ENCODE measurements at regions not wholly inside any gene's neighbourhood (a gene's known extent, or its start where the extent isn't known, plus 50 kb on each side); places are given as distances from the start of the nearest gene placed in this dataset.

GRCh38 chr1:5658340-5659316 lies 333.6 kb downstream of the NPHP4 start:
- no peak for TF ChIP-seq FOXM1 (IDR thresholded peaks at IDR 0.05; ENCODE audit: borderline replicate concordance, low read depth)
- no peak for TF ChIP-seq TCF12 (IDR thresholded peaks at IDR 0.05; ENCODE audit: low read depth)
- no peak for TF ChIP-seq CREB1 (IDR thresholded peaks at IDR 0.05; ENCODE audit: low read depth)

DNA sequence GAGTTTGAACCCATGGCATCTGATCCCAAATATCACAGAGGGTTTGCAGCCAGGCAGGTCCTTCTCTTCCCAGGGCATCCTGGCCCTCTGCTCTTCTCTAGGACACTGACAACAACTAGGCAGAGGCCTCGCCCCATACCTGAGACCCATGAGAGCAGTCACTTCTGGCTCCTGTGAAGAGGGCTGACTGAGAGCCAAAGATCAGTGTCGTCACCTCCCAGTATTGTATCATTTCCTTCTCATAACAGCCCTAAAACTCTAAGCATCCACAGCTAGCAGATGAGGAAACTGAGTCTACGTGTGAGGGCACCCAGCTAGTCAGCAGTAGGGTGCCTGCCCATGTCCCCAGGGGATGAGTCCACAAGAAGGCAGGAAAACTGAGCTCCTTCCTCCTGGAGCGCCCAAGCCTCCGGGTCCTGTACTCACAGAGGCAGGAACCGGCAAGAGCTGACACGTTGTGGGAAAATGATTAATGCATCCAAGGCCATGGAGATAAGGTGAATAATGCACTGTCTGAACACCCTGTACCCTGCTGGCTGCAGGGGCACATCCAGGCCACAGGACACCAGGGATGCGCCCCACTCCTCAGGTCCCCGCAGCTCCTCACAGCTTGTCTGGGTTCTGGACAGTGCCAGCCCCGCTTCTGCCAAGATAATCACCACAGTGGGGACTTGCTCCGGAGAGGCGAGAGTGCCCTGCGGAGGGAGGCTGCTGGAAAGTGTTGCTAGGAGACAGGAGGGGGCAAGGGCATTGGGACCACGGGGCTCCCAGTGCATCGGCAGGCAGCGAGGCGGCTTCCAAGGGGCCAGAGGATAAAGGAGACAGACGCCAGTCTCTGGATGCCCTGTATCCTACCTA lies 340.0 kb downstream of the NPHP4 start:
- TF ChIP-seq REST (IDR thresholded peaks at IDR 0.05; ENCODE audit: low read depth), result no peak
- no peak for TF ChIP-seq CREB1 (IDR thresholded peaks at IDR 0.05; ENCODE audit: low read depth)
- no peak for TF ChIP-seq FOXM1 (IDR thresholded peaks at IDR 0.05; ENCODE audit: borderline replicate concordance, low read depth)
- no peak for TF ChIP-seq EP300 (IDR thresholded peaks at IDR 0.05; ENCODE audit: borderline replicate concordance)
- no peak for TF ChIP-seq YY1 (IDR thresholded peaks at IDR 0.05; ENCODE audit: low read depth)

- TF ChIP-seq YY1 (IDR thresholded peaks at IDR 0.05; ENCODE audit: low read depth) (no peak), FOXM1 (IDR thresholded peaks at IDR 0.05; ENCODE audit: borderline replicate concordance, low read depth) (no peak), ZBTB7A (IDR thresholded peaks at IDR 0.05; ENCODE audit: low read depth) (no peak)
Observed at GRCh38 chr1:5651473-5651872, 340.8 kb downstream of the NPHP4 start.

- TF ChIP-seq TCF12 (IDR thresholded peaks at IDR 0.05; ENCODE audit: low read depth), result no peak
Observed at GRCh38 chr1:5651027-5651410, 341.2 kb downstream of the NPHP4 start.

GRCh38 chr1:5650283-5651026 lies 341.8 kb downstream of the NPHP4 start:
- TF ChIP-seq, protein P1, sequence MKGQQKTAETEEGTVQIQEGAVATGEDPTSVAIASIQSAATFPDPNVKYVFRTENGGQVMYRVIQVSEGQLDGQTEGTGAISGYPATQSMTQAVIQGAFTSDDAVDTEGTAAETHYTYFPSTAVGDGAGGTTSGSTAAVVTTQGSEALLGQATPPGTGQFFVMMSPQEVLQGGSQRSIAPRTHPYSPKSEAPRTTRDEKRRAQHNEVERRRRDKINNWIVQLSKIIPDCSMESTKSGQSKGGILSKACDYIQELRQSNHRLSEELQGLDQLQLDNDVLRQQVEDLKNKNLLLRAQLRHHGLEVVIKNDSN (IDR thresholded peaks at IDR 0.05), result no peak
- TF ChIP-seq YY1 (IDR thresholded peaks at IDR 0.05; ENCODE audit: low read depth), result no peak
- TF ChIP-seq, protein P2, sequence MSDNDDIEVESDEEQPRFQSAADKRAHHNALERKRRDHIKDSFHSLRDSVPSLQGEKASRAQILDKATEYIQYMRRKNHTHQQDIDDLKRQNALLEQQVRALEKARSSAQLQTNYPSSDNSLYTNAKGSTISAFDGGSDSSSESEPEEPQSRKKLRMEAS (IDR thresholded peaks at IDR 0.05), result no peak
- TF ChIP-seq REST (IDR thresholded peaks at IDR 0.05; ENCODE audit: low read depth), result no peak
- no peak for TF ChIP-seq EP300 (IDR thresholded peaks at IDR 0.05; ENCODE audit: borderline replicate concordance)
- no peak for TF ChIP-seq CEBPB (IDR thresholded peaks at IDR 0.05)
- no peak for TF ChIP-seq TEAD4 (IDR thresholded peaks at IDR 0.05)
- TF ChIP-seq TCF12 (IDR thresholded peaks at IDR 0.05; ENCODE audit: low read depth), result no peak
- no peak for TF ChIP-seq CREB1 (IDR thresholded peaks at IDR 0.05; ENCODE audit: low read depth)
- TF ChIP-seq FOXM1 (IDR thresholded peaks at IDR 0.05; ENCODE audit: borderline replicate concordance, low read depth), result no peak
- no peak for TF ChIP-seq EGR1 (IDR thresholded peaks at IDR 0.05)

DNA sequence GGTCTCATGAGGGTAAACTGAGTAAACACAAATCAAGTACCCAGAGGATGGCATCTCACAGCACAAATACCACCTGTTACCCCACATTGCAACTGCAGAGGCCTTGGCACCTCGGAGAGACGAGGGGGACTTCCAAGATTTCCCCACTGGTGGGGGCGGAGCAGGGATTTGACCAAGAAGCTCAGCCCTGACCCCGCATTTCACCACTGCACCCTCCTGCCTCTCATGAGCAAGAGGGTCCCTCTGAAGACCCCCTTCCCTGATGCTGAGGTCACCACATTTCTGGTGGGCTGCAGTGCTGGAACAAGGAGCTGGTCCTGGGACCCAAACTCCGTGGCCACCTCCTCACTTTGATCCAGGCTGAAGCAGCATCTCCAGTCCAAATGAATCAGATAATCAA lies 342.4 kb downstream of the NPHP4 start:
- TF ChIP-seq FOXM1 (IDR thresholded peaks at IDR 0.05; ENCODE audit: borderline replicate concordance, low read depth) (no peak), EGR1 (IDR thresholded peaks at IDR 0.05) (no peak), TCF12 (IDR thresholded peaks at IDR 0.05; ENCODE audit: low read depth) (no peak), RAD21 (IDR thresholded peaks at IDR 0.05; ENCODE audit: low read depth) (no peak), CREB1 (IDR thresholded peaks at IDR 0.05; ENCODE audit: low read depth) (no peak), CEBPB (IDR thresholded peaks at IDR 0.05) (no peak), ZBTB7A (IDR thresholded peaks at IDR 0.05; ENCODE audit: low read depth) (no peak), TEAD4 (IDR thresholded peaks at IDR 0.05) (no peak), TAF1 (IDR thresholded peaks at IDR 0.05; ENCODE audit: low read depth) (no peak), EP300 (IDR thresholded peaks at IDR 0.05; ENCODE audit: borderline replicate concordance) (no peak)
- TF ChIP-seq, protein P1 (IDR thresholded peaks at IDR 0.05), result no peak
- TF ChIP-seq, protein P2 (IDR thresholded peaks at IDR 0.05), result no peak

Measured in Ishikawa (cell line).